ENCODE measurements at regions not wholly inside any gene's neighbourhood (a gene's known extent, or its start where the extent isn't known, plus 50 kb on each side); places are given as distances from the start of the nearest gene placed in this dataset.

DNA sequence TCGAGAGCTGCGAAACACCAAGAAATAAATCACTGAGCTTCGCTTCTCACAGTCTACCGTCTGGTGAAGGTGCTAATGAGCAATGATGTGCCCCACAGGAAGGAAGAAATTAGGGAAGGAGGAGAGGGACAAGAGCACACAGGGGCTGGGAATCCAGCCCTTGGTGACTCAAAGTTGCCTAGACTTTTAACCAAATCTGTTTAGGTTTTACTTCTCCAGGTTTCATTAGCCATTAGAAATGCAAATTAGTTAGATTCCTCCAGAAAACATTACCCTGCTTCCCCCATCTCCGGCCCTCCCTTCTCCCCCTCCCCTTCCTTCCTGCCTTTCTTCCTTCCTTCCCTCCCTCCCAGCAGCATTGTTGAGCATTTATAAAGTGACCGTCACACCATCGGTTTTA lies 59.3 kb upstream of the UBE2E1 start:
- H3K9me3 ChIP-seq (ENCODE audit: control insufficient read depth, insufficient read depth, low read length) = no peaks in the 10 kb centered on the region
- H3K4me2 ChIP-seq (ENCODE audit: low read length) = no peak overlapping the region
- no peaks in the 10 kb centered on the region for H3K79me2 ChIP-seq (ENCODE audit: control insufficient read depth, low read length)
- no peak overlapping the region for H3K27ac ChIP-seq (ENCODE audit: low read depth, low read length)
- peaks cover 5% of the 10 kb centered on the region for H3K4me1 ChIP-seq (ENCODE audit: control insufficient read depth, low read length)
- peaks cover 8% of the 10 kb centered on the region for H3K27me3 ChIP-seq (ENCODE audit: control insufficient read depth, low read length)
- no peak overlapping the region for H3K4me3 ChIP-seq (ENCODE audit: low read length)
- TF ChIP-seq, protein P1, sequence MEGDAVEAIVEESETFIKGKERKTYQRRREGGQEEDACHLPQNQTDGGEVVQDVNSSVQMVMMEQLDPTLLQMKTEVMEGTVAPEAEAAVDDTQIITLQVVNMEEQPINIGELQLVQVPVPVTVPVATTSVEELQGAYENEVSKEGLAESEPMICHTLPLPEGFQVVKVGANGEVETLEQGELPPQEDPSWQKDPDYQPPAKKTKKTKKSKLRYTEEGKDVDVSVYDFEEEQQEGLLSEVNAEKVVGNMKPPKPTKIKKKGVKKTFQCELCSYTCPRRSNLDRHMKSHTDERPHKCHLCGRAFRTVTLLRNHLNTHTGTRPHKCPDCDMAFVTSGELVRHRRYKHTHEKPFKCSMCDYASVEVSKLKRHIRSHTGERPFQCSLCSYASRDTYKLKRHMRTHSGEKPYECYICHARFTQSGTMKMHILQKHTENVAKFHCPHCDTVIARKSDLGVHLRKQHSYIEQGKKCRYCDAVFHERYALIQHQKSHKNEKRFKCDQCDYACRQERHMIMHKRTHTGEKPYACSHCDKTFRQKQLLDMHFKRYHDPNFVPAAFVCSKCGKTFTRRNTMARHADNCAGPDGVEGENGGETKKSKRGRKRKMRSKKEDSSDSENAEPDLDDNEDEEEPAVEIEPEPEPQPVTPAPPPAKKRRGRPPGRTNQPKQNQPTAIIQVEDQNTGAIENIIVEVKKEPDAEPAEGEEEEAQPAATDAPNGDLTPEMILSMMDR (IDR thresholded peaks at IDR 0.05; ENCODE audit: low read depth, low read length, poor library complexity, severe bottlenecking) = no peak
- no peak for TF ChIP-seq EZH2phosphoT487 (IDR thresholded peaks at IDR 0.05; ENCODE audit: borderline replicate concordance, low read length)
- H3K36me3 ChIP-seq (ENCODE audit: control insufficient read depth, low read length) = no peaks in the 10 kb centered on the region
- H3F3A ChIP-seq (ENCODE audit: control insufficient read depth, insufficient read depth) = no peaks in the 10 kb centered on the region
- no peaks in the 10 kb centered on the region for H3K9me2 ChIP-seq (replicated peaks; ENCODE audit: control insufficient read depth, low read length)
- no peaks in the 10 kb centered on the region for H4K20me1 ChIP-seq (ENCODE audit: control insufficient read depth, insufficient read depth, low read depth, low read length)

DNA sequence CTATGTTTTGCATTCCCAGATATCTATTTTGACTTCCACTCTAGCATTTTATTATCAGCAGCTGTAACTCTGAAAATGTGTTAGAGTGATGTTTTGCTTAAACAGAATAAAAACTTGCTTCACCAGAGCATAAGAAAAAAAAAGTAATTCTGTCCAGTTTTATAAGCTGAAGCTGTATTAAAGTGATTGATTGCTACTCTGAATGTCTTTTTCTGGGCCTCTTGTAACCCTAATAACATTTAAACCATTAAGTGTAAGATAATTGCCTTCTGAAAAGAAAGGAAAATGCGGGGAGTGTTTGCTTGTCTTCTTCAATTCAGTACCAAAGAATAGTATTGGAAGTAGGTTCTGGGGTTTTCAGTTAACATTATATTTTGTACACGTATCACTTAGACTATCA lies 57.9 kb upstream of the UBE2E1 start:
- Histone ChIP-seq H3K4me2 (ENCODE audit: low read length) (no peak overlapping the region), H3K4me3 (ENCODE audit: low read length) (no peak overlapping the region), H3K36me3 (ENCODE audit: control insufficient read depth, low read length) (no peaks in the 10 kb centered on the region), H4K20me1 (ENCODE audit: control insufficient read depth, insufficient read depth, low read depth, low read length) (no peaks in the 10 kb centered on the region), H3K27ac (ENCODE audit: low read depth, low read length) (no peak overlapping the region), H3K27me3 (ENCODE audit: control insufficient read depth, low read length) (no peaks in the 10 kb centered on the region), H3F3A (ENCODE audit: control insufficient read depth, insufficient read depth) (no peaks in the 10 kb centered on the region), H3K9me2 (replicated peaks; ENCODE audit: control insufficient read depth, low read length) (no peaks in the 10 kb centered on the region), H3K4me1 (ENCODE audit: control insufficient read depth, low read length) (peaks cover 5% of the 10 kb centered on the region), H3K9me3 (ENCODE audit: control insufficient read depth, insufficient read depth, low read length) (no peaks in the 10 kb centered on the region), H3K79me2 (ENCODE audit: control insufficient read depth, low read length) (no peaks in the 10 kb centered on the region)
- TF ChIP-seq, protein P1 (IDR thresholded peaks at IDR 0.05; ENCODE audit: low read depth, low read length, poor library complexity, severe bottlenecking) = no peak
- TF ChIP-seq EZH2phosphoT487 (IDR thresholded peaks at IDR 0.05; ENCODE audit: borderline replicate concordance, low read length) = no peak

GRCh38 chr3:23748398-23749110 lies 57.2 kb upstream of the UBE2E1 start:
- H3F3A ChIP-seq (ENCODE audit: control insufficient read depth, insufficient read depth) = no peaks in the 10 kb centered on the region
- H3K27me3 ChIP-seq (ENCODE audit: control insufficient read depth, low read length) = no peaks in the 10 kb centered on the region
- H3K4me1 ChIP-seq (ENCODE audit: control insufficient read depth, low read length) = peaks cover 5% of the 10 kb centered on the region
- no peaks in the 10 kb centered on the region for H4K20me1 ChIP-seq (ENCODE audit: control insufficient read depth, insufficient read depth, low read depth, low read length)
- H3K9me2 ChIP-seq (replicated peaks; ENCODE audit: control insufficient read depth, low read length) = no peaks in the 10 kb centered on the region
- no peaks in the 10 kb centered on the region for H3K36me3 ChIP-seq (ENCODE audit: control insufficient read depth, low read length)
- H3K9me3 ChIP-seq (ENCODE audit: control insufficient read depth, insufficient read depth, low read length) = no peaks in the 10 kb centered on the region
- no peaks in the 10 kb centered on the region for H3K79me2 ChIP-seq (ENCODE audit: control insufficient read depth, low read length)
- H3K27ac ChIP-seq (ENCODE audit: low read depth, low read length) = no peak overlapping the region
- H3K4me3 ChIP-seq (ENCODE audit: low read length) = no peak overlapping the region
- H3K4me2 ChIP-seq (ENCODE audit: low read length) = no peak overlapping the region
- no peak for TF ChIP-seq EZH2phosphoT487 (IDR thresholded peaks at IDR 0.05; ENCODE audit: borderline replicate concordance, low read length)
- TF ChIP-seq, protein P1 (IDR thresholded peaks at IDR 0.05; ENCODE audit: low read depth, low read length, poor library complexity, severe bottlenecking) = no peak
